ENCODE measurements at regions not wholly inside any gene's neighbourhood (a gene's known extent, or its start where the extent isn't known, plus 50 kb on each side); places are given as distances from the start of the nearest gene placed in this dataset.

DNA sequence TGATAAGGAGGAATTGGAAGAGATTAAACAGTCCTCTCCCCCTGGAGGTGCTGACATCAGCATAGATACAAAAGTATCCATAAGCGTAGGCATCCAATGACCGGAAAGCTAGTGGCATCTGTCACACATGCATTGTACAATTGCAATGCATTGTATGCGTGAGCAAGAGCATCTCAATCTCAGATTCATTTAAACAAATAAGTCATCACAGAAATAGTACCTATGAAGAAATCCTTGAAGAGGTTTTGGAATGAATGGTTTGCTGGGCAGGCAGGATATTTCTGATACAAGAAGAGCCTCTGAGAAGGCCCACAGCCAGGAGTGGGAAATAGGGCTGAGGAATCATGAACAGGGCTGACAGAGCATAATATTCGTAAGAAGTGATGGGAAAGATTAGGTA lies 88.9 kb upstream of the ABCD3 start:
- TF ChIP-seq, protein P1, sequence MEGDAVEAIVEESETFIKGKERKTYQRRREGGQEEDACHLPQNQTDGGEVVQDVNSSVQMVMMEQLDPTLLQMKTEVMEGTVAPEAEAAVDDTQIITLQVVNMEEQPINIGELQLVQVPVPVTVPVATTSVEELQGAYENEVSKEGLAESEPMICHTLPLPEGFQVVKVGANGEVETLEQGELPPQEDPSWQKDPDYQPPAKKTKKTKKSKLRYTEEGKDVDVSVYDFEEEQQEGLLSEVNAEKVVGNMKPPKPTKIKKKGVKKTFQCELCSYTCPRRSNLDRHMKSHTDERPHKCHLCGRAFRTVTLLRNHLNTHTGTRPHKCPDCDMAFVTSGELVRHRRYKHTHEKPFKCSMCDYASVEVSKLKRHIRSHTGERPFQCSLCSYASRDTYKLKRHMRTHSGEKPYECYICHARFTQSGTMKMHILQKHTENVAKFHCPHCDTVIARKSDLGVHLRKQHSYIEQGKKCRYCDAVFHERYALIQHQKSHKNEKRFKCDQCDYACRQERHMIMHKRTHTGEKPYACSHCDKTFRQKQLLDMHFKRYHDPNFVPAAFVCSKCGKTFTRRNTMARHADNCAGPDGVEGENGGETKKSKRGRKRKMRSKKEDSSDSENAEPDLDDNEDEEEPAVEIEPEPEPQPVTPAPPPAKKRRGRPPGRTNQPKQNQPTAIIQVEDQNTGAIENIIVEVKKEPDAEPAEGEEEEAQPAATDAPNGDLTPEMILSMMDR (IDR thresholded peaks at IDR 0.05; ENCODE audit: low read depth, low read length), result no peak
- no peak for TF ChIP-seq EZH2phosphoT487 (IDR thresholded peaks at IDR 0.05; ENCODE audit: low read depth)
